ENCODE measurements at regions not wholly inside any gene's neighbourhood (a gene's known extent, or its start where the extent isn't known, plus 50 kb on each side); places are given as distances from the start of the nearest gene placed in this dataset.

GRCh38 chr5:36441280-36441679, 139.6 kb upstream of the RANBP3L start:
- TF ChIP-seq POLR2AphosphoS5 (IDR thresholded peaks at IDR 0.05; ENCODE audit: borderline replicate concordance, low read depth, low read length) (no peak), EZH2 (IDR thresholded peaks at IDR 0.05) (no peak), FOXP2 (optimal IDR thresholded peaks at IDR 0.05; ENCODE audit: control extremely low read depth, extremely low read length, insufficient read depth) (no peak)
